GM19463 (cell line): ENCODE measurements at regions not wholly inside any gene's neighbourhood (a gene's known extent, or its start where the extent isn't known, plus 50 kb on each side); places are given as distances from the start of the nearest gene placed in this dataset.
"Not testable (repeated sequence)": the region's sequence is repeated elsewhere in the genome, so short reads cannot be mapped to it uniquely, and the experiment has no call there.

Source experiments
- ATAC-seq: cut with Tn5 transposase; IDR thresholded peaks from one replicate; pipeline ENCODE4 v1.9.1; 2021; ENCODE audit warnings: mild to moderate bottlenecking, moderate library complexity; ENCODE audit not compliant: unreplicated experiment

DNA sequence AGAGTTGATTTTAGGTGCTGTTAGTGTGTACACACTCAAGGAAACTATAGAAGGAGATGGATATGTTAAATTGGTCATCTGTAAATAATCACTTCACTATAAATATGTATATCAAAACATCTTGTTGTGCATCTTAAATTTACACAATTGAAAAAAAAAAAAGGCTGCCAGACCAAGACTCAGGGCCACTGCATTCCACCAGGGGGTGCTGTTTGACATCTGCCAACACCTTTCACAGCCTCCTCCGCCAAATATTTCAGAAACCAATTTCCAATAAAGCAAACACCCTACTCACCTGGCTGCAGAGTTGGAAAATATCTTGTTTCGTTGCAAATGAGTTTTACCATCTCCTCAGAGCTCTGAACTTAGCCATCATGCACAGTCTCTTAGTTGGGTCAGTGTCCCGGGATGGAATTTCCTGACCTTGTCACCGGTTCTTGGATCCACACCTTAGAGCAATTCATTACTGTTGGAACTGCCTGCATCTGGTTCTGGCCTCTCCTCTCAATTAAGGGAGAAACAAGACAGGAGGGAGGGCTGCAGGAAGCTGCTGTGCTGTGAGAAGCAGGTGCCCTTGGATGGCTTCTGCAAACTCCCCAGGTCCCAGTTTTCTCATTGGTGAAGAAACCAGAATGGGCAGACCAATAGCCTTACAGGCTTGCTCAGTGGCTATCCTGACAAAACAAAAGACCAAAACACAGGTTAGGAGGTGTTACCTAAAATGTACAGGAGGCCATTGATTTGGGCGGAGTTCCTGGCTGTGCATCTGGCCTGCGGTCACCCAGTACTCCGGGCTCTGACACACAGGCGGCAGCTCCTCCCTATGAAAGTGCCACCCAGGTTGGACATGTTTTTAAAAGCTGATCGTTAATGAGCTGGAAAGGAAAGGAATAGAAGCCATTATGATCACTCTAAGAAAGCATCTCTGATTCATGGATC, 746.6 kb downstream of the UQCRFS1 start:
- no peak for ATAC-seq

GRCh38 chr19:28465371-28466086, 747.4 kb downstream of the UQCRFS1 start:
- ATAC-seq = no peak

- no peak for ATAC-seq
These were observed 749.4 kb downstream of the UQCRFS1 start for GRCh38 chr19:28463493-28464053.

DNA sequence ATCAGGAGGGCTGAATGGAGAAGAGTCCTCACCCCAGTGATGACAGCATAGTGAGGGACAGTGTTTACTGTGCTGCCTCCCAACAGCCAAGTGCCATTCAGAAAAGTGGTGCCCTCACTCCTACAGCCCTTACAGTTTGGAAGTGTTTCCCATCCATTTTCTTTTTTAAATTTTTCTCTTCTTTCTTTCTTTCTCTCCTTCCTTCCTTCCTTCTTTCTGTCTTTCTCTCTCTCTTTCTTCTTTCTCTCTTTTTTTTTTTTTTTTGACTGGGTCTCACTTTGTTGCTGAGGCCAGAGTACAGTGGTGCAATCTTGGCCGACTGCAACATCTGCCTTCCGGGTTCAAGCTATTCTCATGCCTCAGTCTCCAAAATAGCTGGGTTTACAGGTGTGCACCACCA, 755.3 kb downstream of the UQCRFS1 start:
- ATAC-seq = no peak

DNA sequence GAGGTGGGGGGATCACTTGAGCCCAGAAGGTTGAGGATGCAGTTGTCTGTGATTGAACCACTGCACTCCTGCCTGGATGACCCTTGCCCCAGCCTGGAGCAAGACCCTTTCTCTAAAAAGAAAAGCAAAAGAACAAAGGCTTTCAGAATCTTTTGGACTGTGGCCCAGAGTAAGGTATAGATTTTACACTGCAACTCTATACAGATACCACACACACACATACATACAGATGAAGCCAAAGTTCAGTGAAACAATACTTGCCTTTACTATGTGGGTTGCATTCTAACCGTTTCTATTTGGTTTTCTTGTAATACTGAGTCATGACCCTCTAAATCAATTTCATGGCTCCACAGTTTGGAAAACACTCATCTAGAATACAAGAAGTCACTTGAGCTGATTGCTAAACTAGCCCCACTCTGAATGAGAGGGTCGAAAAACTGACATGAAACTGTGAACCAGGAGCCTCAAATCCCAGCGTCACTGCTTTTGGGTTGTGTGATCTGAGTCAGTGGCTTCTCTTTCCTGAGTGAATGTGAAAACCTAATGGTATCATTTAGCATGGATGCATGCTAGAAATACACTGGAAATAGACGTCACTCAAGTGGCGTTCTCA, 756.1 kb downstream of the UQCRFS1 start:
- no peak for ATAC-seq

DNA sequence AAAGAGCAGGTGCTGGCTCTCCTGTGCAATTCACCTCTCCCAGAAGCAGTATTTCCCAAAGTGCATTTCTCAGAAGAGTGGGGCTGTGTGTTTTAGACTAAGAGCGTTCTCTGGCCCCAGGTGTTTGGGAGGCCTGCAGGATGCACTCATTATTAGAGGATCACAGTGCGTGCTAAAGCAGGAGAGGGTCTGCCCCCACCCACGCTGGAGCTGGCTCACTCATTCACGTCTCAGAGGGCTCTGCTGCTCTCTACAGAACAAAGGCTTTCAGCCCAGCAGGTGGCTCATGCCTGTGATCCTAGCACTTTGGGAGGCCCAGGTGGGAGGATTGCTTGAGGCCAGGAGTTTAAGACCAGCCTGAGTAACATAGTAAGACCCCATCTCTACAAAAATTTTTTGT, 756.7 kb downstream of the UQCRFS1 start:
- no peak for ATAC-seq

DNA sequence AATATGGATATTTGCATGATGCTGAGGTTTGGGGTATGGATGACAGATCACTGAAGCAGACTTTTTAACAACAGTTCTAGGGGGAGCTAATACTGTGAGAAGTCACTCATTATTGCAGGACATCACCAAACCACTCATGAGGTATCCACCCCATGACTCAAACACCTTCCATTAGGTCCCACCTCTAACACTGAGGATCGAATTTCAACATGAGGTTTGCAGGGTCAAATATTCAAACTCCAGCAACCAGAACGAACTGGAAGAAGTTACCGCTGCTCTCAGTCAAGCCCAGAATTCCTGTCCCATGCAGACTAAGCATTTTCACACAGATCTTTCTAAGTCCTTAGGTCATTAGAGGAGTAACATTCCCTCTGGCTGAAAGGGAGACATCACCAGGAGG, 758.9 kb downstream of the UQCRFS1 start:
- ATAC-seq = no peak

GRCh38 chr19:28453420-28453819, 759.5 kb downstream of the UQCRFS1 start:
- ATAC-seq = no peak

- ATAC-seq = no peak
These were observed 763.1 kb downstream of the UQCRFS1 start for GRCh38 chr19:28449803-28450202.

GRCh38 chr19:28446511-28446910, 766.4 kb downstream of the UQCRFS1 start:
- ATAC-seq = no peak

GRCh38 chr19:28445826-28446225, 767.1 kb downstream of the UQCRFS1 start:
- no peak for ATAC-seq

GRCh38 chr19:28444362-28444761, 768.6 kb downstream of the UQCRFS1 start:
- no peak for ATAC-seq

DNA sequence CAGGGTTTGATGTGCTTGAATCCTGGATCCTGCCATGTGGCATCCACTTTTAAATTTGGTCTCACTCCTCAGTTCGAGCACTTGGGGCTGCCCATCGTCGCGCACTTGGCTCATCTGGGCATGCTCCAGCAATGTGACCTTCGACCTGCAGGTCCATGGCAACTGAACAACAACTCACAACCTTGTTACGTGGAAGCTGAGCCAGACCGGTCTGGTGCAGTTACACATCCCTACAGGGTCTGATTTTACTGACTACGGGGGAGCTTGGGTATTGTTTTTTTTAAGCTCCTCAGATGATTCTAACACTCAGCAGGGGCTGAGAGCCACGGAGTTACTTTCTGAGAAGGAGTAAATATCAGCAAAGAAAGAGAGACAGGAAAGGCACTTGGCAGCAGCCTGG, 769.6 kb downstream of the UQCRFS1 start:
- ATAC-seq = no peak

DNA sequence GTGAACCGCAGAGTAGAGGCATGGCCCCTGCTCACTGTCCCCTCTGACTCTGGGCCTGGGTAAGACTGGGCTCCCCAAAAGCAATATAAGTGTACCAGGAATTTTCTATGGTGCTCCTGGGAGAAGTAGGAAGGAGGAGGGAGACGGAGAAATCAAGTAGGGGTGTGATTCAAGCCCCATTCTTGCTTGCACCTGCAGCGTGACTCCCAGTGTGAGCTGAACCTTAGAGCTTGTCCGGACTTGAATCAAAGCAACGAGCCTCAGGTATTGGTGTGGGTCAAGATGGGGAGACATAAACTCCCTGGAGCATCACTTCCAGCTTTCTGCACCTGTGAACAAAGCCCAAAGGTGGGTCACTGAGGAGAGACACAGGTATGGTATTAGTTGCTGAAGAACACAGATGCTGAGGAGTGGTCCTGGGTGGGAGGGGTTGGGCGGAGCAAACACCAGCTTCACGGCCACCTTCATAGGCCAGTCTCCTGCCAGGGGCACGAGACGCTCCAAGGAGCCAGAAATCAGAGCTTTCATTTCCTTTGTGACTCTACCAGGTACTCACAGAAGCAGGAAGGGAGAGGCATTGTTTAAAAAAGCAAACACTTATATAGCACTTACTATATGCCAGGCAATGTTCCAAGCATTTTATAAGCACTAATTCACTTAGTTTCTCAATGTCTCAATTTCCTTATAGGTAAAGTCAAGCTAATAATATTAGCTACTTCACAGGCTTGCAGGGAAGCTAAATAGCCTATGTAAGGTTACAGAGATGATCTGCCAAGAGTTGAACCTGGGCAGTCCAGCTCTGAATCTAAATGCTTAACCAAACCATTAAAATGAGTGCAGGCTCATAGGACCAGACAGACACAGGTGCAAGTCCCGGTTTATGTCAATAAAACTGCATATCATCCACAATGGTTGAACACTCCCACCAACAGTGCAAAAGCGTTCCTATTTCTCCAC, 775.3 kb downstream of the UQCRFS1 start:
- ATAC-seq = no peak

- ATAC-seq = no peak
These were observed 776.6 kb downstream of the UQCRFS1 start for GRCh38 chr19:28436320-28436719.

DNA sequence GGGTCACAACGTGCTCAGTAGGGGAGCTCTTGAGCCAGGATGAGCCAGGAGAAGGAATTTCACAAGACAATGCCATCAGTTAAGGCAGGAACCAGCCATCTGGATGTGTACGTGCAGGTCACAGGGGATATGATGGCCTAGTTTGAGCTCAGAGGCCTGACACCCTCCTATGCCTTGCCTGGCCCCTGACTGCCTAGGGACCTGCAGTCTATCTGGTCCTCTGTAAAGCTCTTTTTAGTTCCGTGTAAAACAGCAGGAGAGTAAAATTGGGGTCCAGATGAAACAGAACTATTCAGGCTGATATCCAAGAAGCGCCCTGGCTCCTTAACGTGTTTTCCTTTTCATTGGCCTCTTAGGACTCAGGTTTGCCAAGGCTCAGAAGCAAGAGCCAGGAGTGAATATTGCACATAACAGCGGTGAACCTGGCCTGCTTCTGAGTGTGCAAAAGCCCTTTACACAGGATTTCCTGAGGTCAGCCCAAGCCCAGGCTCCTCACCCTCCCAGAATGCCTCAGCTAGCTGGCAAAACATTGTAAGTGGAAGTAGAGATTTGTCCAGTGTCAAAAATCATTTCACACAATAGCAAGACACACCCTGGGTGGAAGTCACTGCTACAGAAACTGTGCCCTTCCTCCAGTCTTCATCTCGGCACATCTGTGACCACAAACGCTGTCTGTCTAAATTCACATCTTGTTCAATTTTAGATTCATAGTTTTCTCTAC, 777.2 kb downstream of the UQCRFS1 start:
- no peak for ATAC-seq

DNA sequence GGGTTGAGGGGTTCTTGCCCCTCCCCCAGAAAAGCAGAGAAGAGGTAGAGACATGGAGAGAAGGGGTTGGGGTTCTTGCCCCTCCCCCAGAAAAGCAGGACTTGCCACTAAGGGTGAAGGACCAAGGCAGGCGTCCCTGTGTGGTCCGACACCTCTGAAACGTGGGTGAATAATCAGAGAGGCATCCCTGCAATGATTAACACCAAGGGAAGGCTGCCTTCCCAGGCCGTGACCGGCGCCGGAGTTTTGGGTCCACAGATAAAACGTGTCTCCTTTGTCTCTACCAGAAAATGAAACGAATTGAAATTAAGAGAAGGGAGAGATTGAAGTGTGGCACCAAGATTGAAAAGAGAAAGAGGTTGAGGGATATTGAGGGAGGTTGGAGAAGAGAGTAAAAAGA, 778.2 kb downstream of the UQCRFS1 start:
- ATAC-seq = not testable (repeated sequence)

DNA sequence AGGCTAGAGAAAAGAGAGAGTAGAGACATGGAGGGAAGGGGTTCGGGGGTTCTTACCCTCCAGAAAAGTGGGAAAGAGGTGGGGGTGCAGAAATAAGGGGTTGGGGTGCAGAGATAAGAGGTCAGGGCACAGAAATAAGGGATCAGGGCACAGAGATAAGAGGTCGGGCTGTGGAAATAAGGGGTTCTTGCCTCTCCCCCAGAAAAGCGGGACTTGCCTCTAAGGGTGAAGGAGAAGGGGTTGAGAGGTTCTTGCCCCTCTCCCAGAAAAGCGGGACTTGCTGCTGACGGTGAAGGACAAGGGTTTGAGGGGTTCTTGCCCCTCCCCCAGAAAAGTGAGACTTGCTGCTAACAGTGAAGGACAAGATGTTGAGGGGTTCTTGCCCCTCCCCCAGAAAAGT, 778.6 kb downstream of the UQCRFS1 start:
- not testable (repeated sequence) for ATAC-seq

DNA sequence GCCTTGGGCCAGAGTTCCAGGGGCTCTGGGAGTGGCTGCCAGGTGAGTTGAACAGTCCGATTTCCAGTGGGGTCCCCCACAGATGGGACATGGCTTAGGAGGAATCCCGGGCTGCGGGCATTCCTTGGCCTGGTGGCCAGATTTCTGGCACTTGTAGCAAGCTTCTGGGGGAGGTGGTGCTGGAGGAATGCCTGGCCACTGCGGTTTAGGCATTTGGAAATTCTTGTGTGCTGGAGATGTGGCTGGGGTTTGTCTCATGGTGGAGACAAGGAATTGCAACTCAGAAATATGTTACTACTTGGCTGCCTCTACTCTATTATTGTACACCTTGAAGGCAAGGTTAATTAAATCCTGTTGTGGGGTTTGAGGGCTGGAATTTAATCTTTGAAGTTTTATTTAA, 779.8 kb downstream of the UQCRFS1 start:
- not testable (repeated sequence) for ATAC-seq

GRCh38 chr19:28430214-28430613, 782.7 kb downstream of the UQCRFS1 start:
- no peak for ATAC-seq
